HEK293 (cell line): ENCODE measurements at regions not wholly inside any gene's neighbourhood (a gene's known extent, or its start where the extent isn't known, plus 50 kb on each side); places are given as distances from the start of the nearest gene placed in this dataset.

Experiments
- CTCF ChIA-PET: fragments of 350-600 bp; formaldehyde crosslinking; extraction: SDS; loops from one replicate; lab custom pipeline; 2021; ENCODE audit warnings: antibody characterized with exemption; lab: Yijun Ruan, JAX
- POLR2A ChIA-PET: fragments of 300-600 bp; formaldehyde crosslinking; extraction: SDS; loops from one replicate; lab custom pipeline; 2020; ENCODE audit warnings: antibody characterized with exemption, inconsistent platforms; lab: Yijun Ruan, JAX
- H3K27ac ChIP-seq: fragments of 200-500 bp; sonication (Bioruptor generic); 2 replicates; pipeline ENCODE4 v1.5.1; 2014; ENCODE audit warnings: low read depth, low read length, control low read depth, inconsistent platforms; ENCODE audit errors: extremely low read depth
- H3K36me3 ChIP-seq, 2 experiments: fragments of 200-500 bp in 1 of 2; sonication (Bioruptor generic) in 1 of 2; 1 replicate in 1 of 2; 2 replicates in 1 of 2; pipeline ENCODE4 v1.5.1; 2014 to 2017; ENCODE audit warnings: inconsistent platforms in 2 of 2, low read length in 2 of 2; ENCODE audit not compliant: control insufficient read depth in 2 of 2, insufficient read depth in 1 of 2
- H3K4me1 ChIP-seq: fragments of 200-500 bp; sonication (Bioruptor generic); 2 replicates; pipeline ENCODE4 v1.5.1; 2014; ENCODE audit warnings: mild to moderate bottlenecking, low read length, inconsistent platforms; ENCODE audit not compliant: control insufficient read depth, insufficient read depth
- H3K4me3 ChIP-seq: 2 replicates; pipeline ENCODE4 v1.5.1; 2011; ENCODE audit warnings: low read depth, mild to moderate bottlenecking, control low read depth, low read length, moderate library complexity
- H3K9me3 ChIP-seq: fragments of 200-500 bp; sonication (Bioruptor generic); 2 replicates; pipeline ENCODE4 v1.5.1; 2014; ENCODE audit warnings: low read depth, low read length, inconsistent platforms; ENCODE audit not compliant: control insufficient read depth, insufficient read depth
- BCL11B ChIP-seq: fragments of 450-650 bp; formaldehyde crosslinking; IDR thresholded peaks from 2 replicates; pipeline ENCODE4 v1.5.1; 2016; ENCODE audit warnings: low read depth, missing biosample characterization, missing genetic modification characterization
- CTCF ChIP-seq: fragments of 450-650 bp; formaldehyde crosslinking; IDR thresholded peaks from 2 replicates; pipeline ENCODE4 v1.5.1; 2016; ENCODE audit warnings: missing biosample characterization, missing genetic modification characterization
- KLF10 ChIP-seq: fragments of 450-650 bp; IDR thresholded peaks from 2 replicates; pipeline ENCODE4 v1.5.1; 2018; ENCODE audit warnings: missing biosample characterization, mild to moderate bottlenecking, missing genetic modification characterization
- ZBTB49 ChIP-seq: fragments of 450-650 bp; formaldehyde crosslinking; IDR thresholded peaks from 2 replicates; pipeline ENCODE4 v1.5.1; 2016; ENCODE audit warnings: missing biosample characterization, missing genetic modification characterization, low read depth
- ZBTB8A ChIP-seq: fragments of 450-650 bp; formaldehyde crosslinking; IDR thresholded peaks from 2 replicates; pipeline ENCODE4 v1.5.1; 2016; ENCODE audit warnings: missing biosample characterization, missing genetic modification characterization
- ZNF140 ChIP-seq: fragments of 450-650 bp; formaldehyde crosslinking; IDR thresholded peaks from 2 replicates; pipeline ENCODE4 v1.5.1; 2016; ENCODE audit warnings: missing biosample characterization, missing genetic modification characterization
- ZNF18 ChIP-seq: fragments of 450-650 bp; formaldehyde crosslinking; IDR thresholded peaks from 2 replicates; pipeline ENCODE4 v1.5.1; 2016; ENCODE audit warnings: missing biosample characterization, missing genetic modification characterization
- ZNF354C ChIP-seq: fragments of 450-650 bp; formaldehyde crosslinking; IDR thresholded peaks from 2 replicates; pipeline ENCODE4 v1.5.1; 2016; ENCODE audit warnings: missing biosample characterization, missing genetic modification characterization, low read depth, borderline replicate concordance
- ZNF37A ChIP-seq: fragments of 450-650 bp; IDR thresholded peaks from 2 replicates; pipeline ENCODE4 v1.5.1; 2018; ENCODE audit warnings: missing biosample characterization, missing genetic modification characterization
- ZNF398 ChIP-seq: fragments of 450-650 bp; formaldehyde crosslinking; IDR thresholded peaks from 2 replicates; pipeline ENCODE4 v1.5.1; 2017; ENCODE audit warnings: missing biosample characterization, missing genetic modification characterization
- ZNF473 ChIP-seq: fragments of 450-650 bp; formaldehyde crosslinking; IDR thresholded peaks from 2 replicates; pipeline ENCODE4 v1.5.1; 2017; ENCODE audit warnings: missing biosample characterization, missing genetic modification characterization
- ZNF48 ChIP-seq: fragments of 450-650 bp; formaldehyde crosslinking; IDR thresholded peaks from 2 replicates; pipeline ENCODE4 v1.5.1; 2016; ENCODE audit warnings: missing biosample characterization, missing genetic modification characterization
- ZNF510 ChIP-seq: fragments of 450-650 bp; formaldehyde crosslinking; IDR thresholded peaks from 2 replicates; pipeline ENCODE4 v1.5.1; 2018; ENCODE audit warnings: mild to moderate bottlenecking, missing genetic modification characterization, missing biosample characterization; ENCODE audit not compliant: insufficient replicate concordance
- ZNF514 ChIP-seq: fragments of 450-650 bp; formaldehyde crosslinking; IDR thresholded peaks from 2 replicates; pipeline ENCODE4 v1.5.1; 2016; ENCODE audit warnings: missing biosample characterization, missing genetic modification characterization
- ZNF530 ChIP-seq: fragments of 450-650 bp; formaldehyde crosslinking; IDR thresholded peaks from 2 replicates; pipeline ENCODE4 v1.5.1; 2016; ENCODE audit warnings: low read depth, missing biosample characterization, missing genetic modification characterization
- ZNF549 ChIP-seq: fragments of 450-650 bp; IDR thresholded peaks from 2 replicates; pipeline ENCODE4 v1.5.1; 2018; ENCODE audit warnings: missing biosample characterization, missing genetic modification characterization, mild to moderate bottlenecking, inconsistent platforms, moderate library complexity
- ZNF623 ChIP-seq: fragments of 450-650 bp; formaldehyde crosslinking; IDR thresholded peaks from 2 replicates; pipeline ENCODE4 v1.5.1; 2016; ENCODE audit warnings: missing biosample characterization, missing genetic modification characterization
- ZNF645 ChIP-seq: fragments of 450-650 bp; formaldehyde crosslinking; IDR thresholded peaks from 2 replicates; pipeline ENCODE4; 2016; ENCODE audit warnings: missing biosample characterization, missing genetic modification characterization
- ZNF654 ChIP-seq: fragments of 450-650 bp; formaldehyde crosslinking; IDR thresholded peaks from 2 replicates; pipeline ENCODE4 v1.5.1; 2016; ENCODE audit warnings: low read depth, missing biosample characterization, missing genetic modification characterization
- ZNF704 ChIP-seq: fragments of 450-650 bp; formaldehyde crosslinking; IDR thresholded peaks from 2 replicates; pipeline ENCODE4 v1.5.1; 2016; ENCODE audit warnings: missing biosample characterization, missing genetic modification characterization
- ZNF791 ChIP-seq: fragments of 450-650 bp; formaldehyde crosslinking; IDR thresholded peaks from 2 replicates; pipeline ENCODE4 v1.5.1; 2016; ENCODE audit warnings: missing biosample characterization, missing genetic modification characterization
- ZNF843 ChIP-seq: fragments of 450-650 bp; formaldehyde crosslinking; IDR thresholded peaks from 2 replicates; pipeline ENCODE4 v1.5.1; 2016; ENCODE audit warnings: missing biosample characterization, missing genetic modification characterization
- ZSCAN16 ChIP-seq: fragments of 450-650 bp; formaldehyde crosslinking; IDR thresholded peaks from 2 replicates; pipeline ENCODE4 v1.5.1; 2016; ENCODE audit warnings: missing biosample characterization, missing genetic modification characterization
- ZSCAN18 ChIP-seq: fragments of 450-650 bp; formaldehyde crosslinking; IDR thresholded peaks from 2 replicates; pipeline ENCODE4 v1.5.1; 2016; ENCODE audit warnings: missing biosample characterization, missing genetic modification characterization

GRCh38 chr9:115625251-115625650 is 507.3 kb upstream of the TNC start:
- H3K27ac ChIP-seq, result no peak overlapping the region
- POLR2A ChIA-PET, result no interaction called here
- no peak overlapping the region for H3K4me3 ChIP-seq
- no peaks in the 10 kb centered on the region for H3K9me3 ChIP-seq
- no peaks in the 10 kb centered on the region for H3K4me1 ChIP-seq
- no peaks in the 10 kb centered on the region for H3K36me3 ChIP-seq
- TF ChIP-seq ZNF654 (tag by site-specific recombination), result no peak
- TF ChIP-seq ZSCAN16, result no peak
- no peak for TF ChIP-seq ZNF514 (tag by site-specific recombination)
- TF ChIP-seq CTCF (tag by site-specific recombination), result no peak
- TF ChIP-seq ZNF704 (tag by site-specific recombination), result no peak
- TF ChIP-seq, all 188 proteins: peak for 0
- CTCF ChIA-PET, result interaction anchor here (0.6 to 0.7 kb wide), 3 partner anchors 32 to 211 kb away, joined by 3 read pairs; no protein-coding TSS in a partner anchor

- POLR2A ChIA-PET, result no interaction called here
- Histone ChIP-seq H3K4me3 (no peak overlapping the region), H3K4me1 (no peaks in the 10 kb centered on the region), H3K27ac (no peak overlapping the region), H3K9me3 (no peaks in the 10 kb centered on the region), H3K36me3 (no peaks in the 10 kb centered on the region)
- CTCF ChIA-PET, result interaction anchor here (0.6 to 0.7 kb wide), 3 partner anchors 32 to 1676 kb away, joined by 3 to 8 read pairs (median 3); no protein-coding TSS in a partner anchor
- TF ChIP-seq ZNF48 (tag by site-specific recombination) (no peak), ZNF623 (tag by site-specific recombination) (peak; percentile 49), ZNF645 (tag by site-specific recombination) (no peak), ZNF398 (tag by site-specific recombination) (no peak), ZNF473 (tag by site-specific recombination) (no peak), ZNF140 (tag by site-specific recombination) (peak; percentile 31; the same call in 1 of the 2 replicates), ZNF510 (tag by site-specific recombination) (peak; percentile 54), ZSCAN18 (tag by site-specific recombination) (no peak), ZBTB49 (tag by site-specific recombination) (no peak), KLF10 (tag by site-specific recombination) (no peak), ZNF791 (tag by site-specific recombination) (no peak), ZBTB8A (tag by site-specific recombination) (peak; percentile 45; the same call in 1 of the 2 replicates), ZNF354C (tag by site-specific recombination) (no peak), ZNF530 (tag by site-specific recombination) (no peak), ZNF843 (tag by site-specific recombination) (no peak), ZNF18 (tag by site-specific recombination) (no peak), BCL11B (tag by site-specific recombination) (no peak), ZNF549 (tag by site-specific recombination) (no peak), ZNF37A (tag by site-specific recombination) (no peak)
These were observed 508.0 kb upstream of the TNC start for GRCh38 chr9:115625954-115626353.
